Activated CD4-positive, alpha-beta memory T cell treated with anti-CD3 and anti-CD28 coated beads, Interleukin-2, amount 10 ng/mL, durations not matched to agents 7 days and 5 days (primary cell): ENCODE measurements at regions not wholly inside any gene's neighbourhood (a gene's known extent, or its start where the extent isn't known, plus 50 kb on each side); places are given as distances from the start of the nearest gene placed in this dataset.
"Not testable (repeated sequence)": the region's sequence is repeated elsewhere in the genome, so short reads cannot be mapped to it uniquely, and the experiment has no call there.

Experiments
- CTCF ChIA-PET: fragments of 350-600 bp; sonication (Branson Sonifier 250); formaldehyde crosslinking; loops from one replicate; lab custom pipeline; 2021; ENCODE audit warnings: antibody characterized with exemption, inconsistent platforms; lab: Charles Lee
- POLR2A ChIA-PET: fragments of 350-600 bp; sonication (Branson Sonifier 250); formaldehyde crosslinking; loops from one replicate; lab custom pipeline; 2021; ENCODE audit warnings: antibody characterized with exemption; lab: Charles Lee
- DNase-seq: peaks from one replicate; pipeline ENCODE4 v3.0.0-alpha.2; 2020
- H3K27ac Mint-ChIP-seq: one replicate; pipeline ENCODE4 v1.8.0; 2021; ENCODE audit warnings: mild to moderate bottlenecking, mixed read lengths
- H3K27me3 Mint-ChIP-seq: one replicate; pipeline ENCODE4 v1.8.0; 2021; ENCODE audit warnings: mixed read lengths
- H3K36me3 Mint-ChIP-seq: one replicate; pipeline ENCODE4 v1.8.0; 2021; ENCODE audit warnings: low read depth, mixed read lengths
- H3K4me1 Mint-ChIP-seq: one replicate; pipeline ENCODE4 v1.8.0; 2021; ENCODE audit warnings: mixed read lengths
- H3K4me3 Mint-ChIP-seq: one replicate; pipeline ENCODE4 v1.8.0; 2021; ENCODE audit warnings: mild to moderate bottlenecking, mixed read lengths
- H3K9me3 Mint-ChIP-seq: one replicate; pipeline ENCODE4 v1.8.0; 2021; ENCODE audit warnings: mixed read lengths

- POLR2A ChIA-PET, CTCF ChIA-PET, H3K4me3 Mint-ChIP-seq, H3K36me3 Mint-ChIP-seq, H3K27me3 Mint-ChIP-seq, H3K4me1 Mint-ChIP-seq, H3K9me3 Mint-ChIP-seq, DNase-seq, H3K27ac Mint-ChIP-seq: not testable (repeated sequence)
Measured at GRCh38 chr2:101645886-101646285, 51.6 kb upstream of the MAP4K4 start.

GRCh38 chr2:101644842-101645383 lies 52.6 kb upstream of the MAP4K4 start:
- DNase-seq: no peak
- CTCF ChIA-PET: no interaction called here
- Mint-ChIP-seq H3K9me3 (no peaks in the 10 kb centered on the region), H3K4me3 (no peak overlapping the region), H3K36me3 (no peaks in the 10 kb centered on the region), H3K27me3 (no peaks in the 10 kb centered on the region), H3K27ac (no peak overlapping the region), H3K4me1 (no peaks in the 10 kb centered on the region)
- POLR2A ChIA-PET: no interaction called here

GRCh38 chr2:101643004-101643524 lies 54.4 kb upstream of the MAP4K4 start:
- no peak overlapping the region for H3K4me3 Mint-ChIP-seq
- ChIA-PET CTCF (no interaction called here), POLR2A (no interaction called here)
- no peak overlapping the region for H3K27ac Mint-ChIP-seq
- no peaks in the 10 kb centered on the region for H3K27me3 Mint-ChIP-seq
- H3K36me3 Mint-ChIP-seq: no peaks in the 10 kb centered on the region
- no peak for DNase-seq
- H3K4me1 Mint-ChIP-seq: no peaks in the 10 kb centered on the region
- H3K9me3 Mint-ChIP-seq: no peaks in the 10 kb centered on the region

- H3K27me3 Mint-ChIP-seq: no peaks in the 10 kb centered on the region
- ChIA-PET CTCF (interaction anchor here (0.6 kb wide), 1 partner anchor 168 kb away, joined by 3 read pairs; no protein-coding TSS in a partner anchor), POLR2A (no interaction called here)
- no peak overlapping the region for H3K4me3 Mint-ChIP-seq
- DNase-seq: no peak
- no peaks in the 10 kb centered on the region for H3K9me3 Mint-ChIP-seq
- no peaks in the 10 kb centered on the region for H3K36me3 Mint-ChIP-seq
- H3K27ac Mint-ChIP-seq: no peak overlapping the region
- H3K4me1 Mint-ChIP-seq: no peaks in the 10 kb centered on the region
Measured at GRCh38 chr2:101638817-101639605, 58.5 kb upstream of the MAP4K4 start.

- POLR2A ChIA-PET: no interaction called here
- H3K4me1 Mint-ChIP-seq: no peaks in the 10 kb centered on the region
Measured at GRCh38 chr2:101638181-101638711, 59.3 kb upstream of the MAP4K4 start.

GRCh38 chr2:101630224-101630949 lies 67.1 kb upstream of the MAP4K4 start:
- DNase-seq: no peak
- ChIA-PET CTCF (no interaction called here), POLR2A (no interaction called here)
- peaks cover 4% of the 10 kb centered on the region for H3K9me3 Mint-ChIP-seq
- no peaks in the 10 kb centered on the region for H3K27me3 Mint-ChIP-seq
- no peaks in the 10 kb centered on the region for H3K36me3 Mint-ChIP-seq
- no peak overlapping the region for H3K27ac Mint-ChIP-seq
- H3K4me3 Mint-ChIP-seq: no peak overlapping the region
- no peaks in the 10 kb centered on the region for H3K4me1 Mint-ChIP-seq

More at GRCh38 chr2:101638181-101638711, 59.3 kb upstream of the MAP4K4 start:
- no peak for DNase-seq
- Mint-ChIP-seq H3K36me3 (no peaks in the 10 kb centered on the region), H3K4me3 (no peak overlapping the region), H3K9me3 (no peaks in the 10 kb centered on the region), H3K27me3 (no peaks in the 10 kb centered on the region), H3K27ac (no peak overlapping the region)
- CTCF ChIA-PET: no interaction called here

GRCh38 chr2:101628030-101628392 lies 69.5 kb upstream of the MAP4K4 start:
- CTCF ChIA-PET: no interaction called here
- Mint-ChIP-seq H3K36me3 (no peaks in the 10 kb centered on the region), H3K27ac (no peak overlapping the region), H3K9me3 (peaks cover 4% of the 10 kb centered on the region), H3K4me1 (peaks cover 7% of the 10 kb centered on the region), H3K27me3 (no peaks in the 10 kb centered on the region), H3K4me3 (no peak overlapping the region)
- POLR2A ChIA-PET: no interaction called here
- no peak for DNase-seq

- no peak for DNase-seq
Measured at GRCh38 chr2:101627285-101628029, 70.0 kb upstream of the MAP4K4 start.

GRCh38 chr2:101625814-101626213 lies 71.7 kb upstream of the MAP4K4 start:
- H3K27ac Mint-ChIP-seq, H3K27me3 Mint-ChIP-seq, H3K36me3 Mint-ChIP-seq, DNase-seq, H3K4me3 Mint-ChIP-seq, CTCF ChIA-PET, POLR2A ChIA-PET, H3K9me3 Mint-ChIP-seq: not testable (repeated sequence)
- peaks cover 18% of the 10 kb centered on the region for H3K4me1 Mint-ChIP-seq

More at GRCh38 chr2:101627285-101628029, 70.0 kb upstream of the MAP4K4 start:
- Mint-ChIP-seq H3K27me3 (no peaks in the 10 kb centered on the region), H3K27ac (no peak overlapping the region), H3K9me3 (peaks cover 4% of the 10 kb centered on the region), H3K4me3 (no peak overlapping the region), H3K36me3 (no peaks in the 10 kb centered on the region), H3K4me1 (peaks cover 12% of the 10 kb centered on the region)
- ChIA-PET CTCF (no interaction called here), POLR2A (no interaction called here)

GRCh38 chr2:101625387-101625786 lies 72.1 kb upstream of the MAP4K4 start:
- no peak overlapping the region for H3K27ac Mint-ChIP-seq
- CTCF ChIA-PET: no interaction called here
- POLR2A ChIA-PET: no interaction called here

GRCh38 chr2:101624706-101625332 lies 72.7 kb upstream of the MAP4K4 start:
- no peaks in the 10 kb centered on the region for H3K27me3 Mint-ChIP-seq
- DNase-seq: no peak
- peaks cover 18% of the 10 kb centered on the region for H3K4me1 Mint-ChIP-seq
- H3K4me3 Mint-ChIP-seq: no peak overlapping the region
- no peaks in the 10 kb centered on the region for H3K36me3 Mint-ChIP-seq
- ChIA-PET POLR2A (no interaction called here), CTCF (no interaction called here)
- H3K27ac Mint-ChIP-seq: no peak overlapping the region
- H3K9me3 Mint-ChIP-seq: peaks cover 4% of the 10 kb centered on the region

More at GRCh38 chr2:101625387-101625786, 72.1 kb upstream of the MAP4K4 start:
- peaks cover 4% of the 10 kb centered on the region for H3K9me3 Mint-ChIP-seq
- no peaks in the 10 kb centered on the region for H3K36me3 Mint-ChIP-seq
- peaks cover 18% of the 10 kb centered on the region for H3K4me1 Mint-ChIP-seq
- H3K27me3 Mint-ChIP-seq: no peaks in the 10 kb centered on the region
- no peak overlapping the region for H3K4me3 Mint-ChIP-seq
- no peak for DNase-seq

- H3K27me3 Mint-ChIP-seq: no peaks in the 10 kb centered on the region
- H3K4me1 Mint-ChIP-seq: peaks cover 18% of the 10 kb centered on the region
- POLR2A ChIA-PET: interaction anchor here (0.6 kb wide), 1 partner anchor 148 kb away, joined by 3 read pairs; the partner anchor contains the start of gene RFX8
- no peak for DNase-seq
- H3K27ac Mint-ChIP-seq: no peak overlapping the region
- CTCF ChIA-PET: interaction anchor here (0.8 to 1.8 kb wide), 2 partner anchors 206 to 208 kb away, joined by 3 to 4 read pairs; no protein-coding TSS in a partner anchor
- H3K9me3 Mint-ChIP-seq: peaks cover 4% of the 10 kb centered on the region
- H3K36me3 Mint-ChIP-seq: no peaks in the 10 kb centered on the region
- H3K4me3 Mint-ChIP-seq: no peak overlapping the region
Measured at GRCh38 chr2:101623031-101623521, 74.4 kb upstream of the MAP4K4 start.
